HG03432 (cell line): ENCODE measurements at regions not wholly inside any gene's neighbourhood (a gene's known extent, or its start where the extent isn't known, plus 50 kb on each side); places are given as distances from the start of the nearest gene placed in this dataset.
"Not testable (repeated sequence)": the region's sequence is repeated elsewhere in the genome, so short reads cannot be mapped to it uniquely, and the experiment has no call there.

Experiments
- ATAC-seq: cut with Tn5 transposase; IDR thresholded peaks from one replicate; pipeline ENCODE4 v1.9.1; 2021; ENCODE audit warnings: mild to moderate bottlenecking, moderate library complexity; ENCODE audit not compliant: unreplicated experiment

- not testable (repeated sequence) for ATAC-seq
These were observed 74.0 kb downstream of the TMEM121 start for GRCh38 chr14:105600195-105600938.

- no peak for ATAC-seq
These were observed 74.6 kb downstream of the TMEM121 start for GRCh38 chr14:105600939-105601359.

GRCh38 chr14:105601360-105602242 lies 75.2 kb downstream of the TMEM121 start:
- ATAC-seq: no peak

GRCh38 chr14:105602243-105602750 lies 75.9 kb downstream of the TMEM121 start:
- ATAC-seq: no peak

- no peak for ATAC-seq
These were observed 76.7 kb downstream of the TMEM121 start for GRCh38 chr14:105602799-105603793.

GRCh38 chr14:105604531-105605463 lies 78.4 kb downstream of the TMEM121 start:
- not testable (repeated sequence) for ATAC-seq

GRCh38 chr14:105605464-105606304 lies 79.3 kb downstream of the TMEM121 start:
- no peak for ATAC-seq

GRCh38 chr14:105606305-105606975 lies 80.1 kb downstream of the TMEM121 start:
- ATAC-seq: not testable (repeated sequence)

GRCh38 chr14:105607025-105607424 lies 80.6 kb downstream of the TMEM121 start:
- not testable (repeated sequence) for ATAC-seq

- not testable (repeated sequence) for ATAC-seq
These were observed 88.6 kb downstream of the TMEM121 start for GRCh38 chr14:105614987-105615386.

GRCh38 chr14:105615986-105616801 lies 89.8 kb downstream of the TMEM121 start:
- ATAC-seq: not testable (repeated sequence)

- no peak for ATAC-seq
These were observed 90.4 kb downstream of the TMEM121 start for GRCh38 chr14:105616802-105617192.

- no peak for ATAC-seq
These were observed 90.9 kb downstream of the TMEM121 start for GRCh38 chr14:105617201-105617777.

- not testable (repeated sequence) for ATAC-seq
These were observed 91.4 kb downstream of the TMEM121 start for GRCh38 chr14:105617805-105618204.

- not testable (repeated sequence) for ATAC-seq
These were observed 92.9 kb downstream of the TMEM121 start for GRCh38 chr14:105619324-105619723.

GRCh38 chr14:105620178-105620864 lies 93.9 kb downstream of the TMEM121 start:
- not testable (repeated sequence) for ATAC-seq
